ENCODE measurements at regions not wholly inside any gene's neighbourhood (a gene's known extent, or its start where the extent isn't known, plus 50 kb on each side); places are given as distances from the start of the nearest gene placed in this dataset.
"Not testable (repeated sequence)": the region's sequence is repeated elsewhere in the genome, so short reads cannot be mapped to it uniquely, and the experiment has no call there.

DNA sequence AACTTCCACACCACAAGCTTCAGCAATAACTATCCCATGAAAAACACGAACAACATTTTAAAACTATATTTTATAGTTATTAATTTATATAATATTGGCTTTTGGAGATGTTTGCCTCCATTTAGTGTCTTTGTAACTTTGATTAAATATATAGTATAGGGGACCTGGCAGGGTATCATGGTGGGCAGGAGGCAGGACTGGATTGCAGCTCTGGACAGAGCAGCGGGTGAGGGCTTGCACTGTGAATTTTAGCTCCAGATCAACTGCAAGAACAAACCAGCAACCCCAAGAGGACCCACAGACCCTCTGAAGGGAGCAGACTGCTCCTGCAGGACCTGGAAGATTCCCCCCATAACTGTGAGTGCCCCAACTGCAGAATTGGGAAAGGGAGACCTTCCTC lies 777.9 kb downstream of the KCNJ2 start:
- H3K9ac ChIP-seq (ENCODE audit: low read depth in 1 of 2, low read length in 2 of 2): peak overlapping the region in 1 of 2 donors; percentile 76
- peaks cover 0 to 1% (median 0%) of the 10 kb centered on the region in 4 donors for H3K9me3 ChIP-seq (ENCODE audit: control insufficient read depth in 4 of 4, low read length in 3 of 4)
- DNase-seq (ENCODE audit: low spot score): no peak
- H3K4me1 ChIP-seq (ENCODE audit: control insufficient read depth in 4 of 4, insufficient read depth in 4 of 4, low read length in 3 of 4): peaks cover 0 to 3% (median 0%) of the 10 kb centered on the region in 4 donors
- H3K36me3 ChIP-seq (ENCODE audit: control insufficient read depth in 4 of 4, insufficient read depth in 3 of 4, low read depth in 1 of 4, low read length in 3 of 4): no peaks in the 10 kb centered on the region
- 79% methylated on average over 2 of the region's 2 CpGs for WGBS
- no peaks in the 10 kb centered on the region for H3K27me3 ChIP-seq (ENCODE audit: control insufficient read depth in 4 of 4, insufficient read depth in 4 of 4, low read length in 3 of 4)
- H3K4me3 ChIP-seq (ENCODE audit: low read depth in 1 of 3, low read length in 3 of 3): peak overlapping the region in 2 of 3 donors; percentile 34 to 41
- no peak for TF ChIP-seq JUND (IDR thresholded peaks at IDR 0.05)
- no peak for TF ChIP-seq HNF4G (IDR thresholded peaks at IDR 0.05)
- no peak for TF ChIP-seq HNF4A (conservative IDR thresholded peaks at IDR 0.05)
- no peak for TF ChIP-seq GABPA (IDR thresholded peaks at IDR 0.05 in 1 of 2, conservative IDR thresholded peaks at IDR 0.05 in 1 of 2)
- no peak for TF ChIP-seq MAX (IDR thresholded peaks at IDR 0.05)
- TF ChIP-seq RAD21 (IDR thresholded peaks at IDR 0.05): no peak
- H3K27ac ChIP-seq (ENCODE audit: low read depth in 1 of 2, low read length in 2 of 2): no peak overlapping the region

GRCh38 chr17:70947636-70948565 lies 778.6 kb downstream of the KCNJ2 start:
- Histone ChIP-seq H3K4me3 (ENCODE audit: low read depth in 1 of 3, low read length in 3 of 3) (peak overlapping the region in 2 of 3 donors; percentile 34 to 41), H3K9me3 (ENCODE audit: control insufficient read depth in 4 of 4, low read length in 3 of 4) (peaks cover 0 to 1% (median 0%) of the 10 kb centered on the region in 4 donors), H3K9ac (ENCODE audit: low read depth in 1 of 2, low read length in 2 of 2) (peak overlapping the region in 1 of 2 donors; percentile 76), H3K4me1 (ENCODE audit: control insufficient read depth in 4 of 4, insufficient read depth in 4 of 4, low read length in 3 of 4) (peaks cover 0 to 3% (median 0%) of the 10 kb centered on the region in 4 donors), H3K27ac (ENCODE audit: low read depth in 1 of 2, low read length in 2 of 2) (peak overlapping the region in 1 of 2 donors; percentile 41), H3K36me3 (ENCODE audit: control insufficient read depth in 4 of 4, insufficient read depth in 3 of 4, low read depth in 1 of 4, low read length in 3 of 4) (no peaks in the 10 kb centered on the region), H3K27me3 (ENCODE audit: control insufficient read depth in 4 of 4, insufficient read depth in 4 of 4, low read length in 3 of 4) (no peaks in the 10 kb centered on the region)
- DNase-seq (ENCODE audit: low spot score): no peak
- peak; percentile 45 for TF ChIP-seq YY1 (IDR thresholded peaks at IDR 0.05)
- no peak for TF ChIP-seq RAD21 (IDR thresholded peaks at IDR 0.05)
- TF ChIP-seq HNF4A (conservative IDR thresholded peaks at IDR 0.05): peak in 1 of 2 donors; percentile 39
- peak in 1 of 2 donors; percentile 28 for TF ChIP-seq RXRA (IDR thresholded peaks at IDR 0.05)
- WGBS: 77% methylated on average over 17 of the region's 17 CpGs

DNA sequence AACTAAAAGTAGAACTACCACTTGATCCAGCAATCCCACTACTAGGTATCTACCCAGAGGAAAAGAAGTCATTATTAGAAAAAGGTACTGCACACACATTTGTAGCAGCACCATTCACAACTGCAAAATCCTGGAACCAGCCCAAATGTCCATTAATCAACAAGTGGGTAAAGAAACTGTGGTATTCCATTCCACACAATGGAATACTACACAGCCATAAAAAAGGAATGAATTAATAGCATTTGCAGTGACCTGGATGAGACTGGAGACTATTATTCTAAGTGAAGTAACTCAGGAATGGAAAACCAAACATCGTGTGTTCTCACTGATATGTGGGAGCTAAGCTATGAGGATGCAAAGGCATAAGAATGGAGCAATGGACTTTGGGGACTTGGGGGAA lies 783.8 kb downstream of the KCNJ2 start:
- not testable (repeated sequence) for H3K9ac ChIP-seq (ENCODE audit: low read depth in 1 of 2, low read length in 2 of 2); H3K36me3 ChIP-seq (ENCODE audit: control insufficient read depth in 4 of 4, insufficient read depth in 3 of 4, low read depth in 1 of 4, low read length in 3 of 4); H3K4me3 ChIP-seq (ENCODE audit: low read depth in 1 of 3, low read length in 3 of 3); H3K9me3 ChIP-seq (ENCODE audit: control insufficient read depth in 4 of 4, low read length in 3 of 4); H3K4me1 ChIP-seq (ENCODE audit: control insufficient read depth in 4 of 4, insufficient read depth in 4 of 4, low read length in 3 of 4); H3K27ac ChIP-seq (ENCODE audit: low read depth in 1 of 2, low read length in 2 of 2); H3K27me3 ChIP-seq (ENCODE audit: control insufficient read depth in 4 of 4, insufficient read depth in 4 of 4, low read length in 3 of 4); DNase-seq (ENCODE audit: low spot score)
- 93% methylated on average over 1 of the region's 1 CpG for WGBS

- Histone ChIP-seq H3K9me3 (ENCODE audit: control insufficient read depth in 4 of 4, low read length in 3 of 4) (no peaks in the 10 kb centered on the region), H3K4me1 (ENCODE audit: control insufficient read depth in 4 of 4, insufficient read depth in 4 of 4, low read length in 3 of 4) (no peaks in the 10 kb centered on the region), H3K36me3 (ENCODE audit: control insufficient read depth in 4 of 4, insufficient read depth in 3 of 4, low read depth in 1 of 4, low read length in 3 of 4) (no peaks in the 10 kb centered on the region), H3K4me3 (ENCODE audit: low read depth in 1 of 3, low read length in 3 of 3) (no peak overlapping the region), H3K9ac (ENCODE audit: low read depth in 1 of 2, low read length in 2 of 2) (no peak overlapping the region), H3K27me3 (ENCODE audit: control insufficient read depth in 4 of 4, insufficient read depth in 4 of 4, low read length in 3 of 4) (no peaks in the 10 kb centered on the region), H3K27ac (ENCODE audit: low read depth in 1 of 2, low read length in 2 of 2) (no peak overlapping the region)
- no peak for DNase-seq (ENCODE audit: low spot score)
- TF ChIP-seq HNF4A (conservative IDR thresholded peaks at IDR 0.05): no peak
- WGBS: 78% methylated on average over 7 of the region's 7 CpGs
Observed at GRCh38 chr17:70955441-70955840, 786.1 kb downstream of the KCNJ2 start.

All from liver (tissue), 7 donors.